C4-2B (cell line): ENCODE measurements at regions not wholly inside any gene's neighbourhood (a gene's known extent, or its start where the extent isn't known, plus 50 kb on each side); places are given as distances from the start of the nearest gene placed in this dataset.

Source experiments
- ZFX ChIP-seq: fragments of 450-650 bp; IDR thresholded peaks from 2 replicates; pipeline ENCODE4 v1.6.1; 2017
- TF ChIP-seq, protein P1 (sequence below): fragments of 450-650 bp; conservative IDR thresholded peaks from 2 replicates; pipeline ENCODE4 v1.5.1; 2017; ENCODE audit warnings: mild to moderate bottlenecking

DNA sequence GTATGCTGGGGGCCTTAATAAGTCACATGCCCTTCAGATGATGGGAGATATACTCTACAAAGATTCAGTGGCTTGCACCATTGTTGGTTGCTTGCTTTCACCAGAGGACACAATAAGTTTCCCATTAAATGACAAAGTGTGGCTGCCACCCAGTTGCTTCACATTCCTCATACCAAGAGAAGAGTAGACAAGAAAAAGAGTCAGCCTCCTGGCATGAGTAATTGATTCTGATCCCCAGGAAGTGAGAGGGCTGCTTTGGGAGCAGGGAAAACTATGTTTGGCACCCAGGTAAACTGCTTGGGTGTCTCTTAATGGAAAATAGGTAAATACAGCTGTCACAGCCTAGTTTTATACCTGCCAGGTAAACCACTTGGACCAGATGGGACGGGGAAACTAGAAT lies 66.7 kb upstream of the IL6 start:
- TF ChIP-seq, protein P1, sequence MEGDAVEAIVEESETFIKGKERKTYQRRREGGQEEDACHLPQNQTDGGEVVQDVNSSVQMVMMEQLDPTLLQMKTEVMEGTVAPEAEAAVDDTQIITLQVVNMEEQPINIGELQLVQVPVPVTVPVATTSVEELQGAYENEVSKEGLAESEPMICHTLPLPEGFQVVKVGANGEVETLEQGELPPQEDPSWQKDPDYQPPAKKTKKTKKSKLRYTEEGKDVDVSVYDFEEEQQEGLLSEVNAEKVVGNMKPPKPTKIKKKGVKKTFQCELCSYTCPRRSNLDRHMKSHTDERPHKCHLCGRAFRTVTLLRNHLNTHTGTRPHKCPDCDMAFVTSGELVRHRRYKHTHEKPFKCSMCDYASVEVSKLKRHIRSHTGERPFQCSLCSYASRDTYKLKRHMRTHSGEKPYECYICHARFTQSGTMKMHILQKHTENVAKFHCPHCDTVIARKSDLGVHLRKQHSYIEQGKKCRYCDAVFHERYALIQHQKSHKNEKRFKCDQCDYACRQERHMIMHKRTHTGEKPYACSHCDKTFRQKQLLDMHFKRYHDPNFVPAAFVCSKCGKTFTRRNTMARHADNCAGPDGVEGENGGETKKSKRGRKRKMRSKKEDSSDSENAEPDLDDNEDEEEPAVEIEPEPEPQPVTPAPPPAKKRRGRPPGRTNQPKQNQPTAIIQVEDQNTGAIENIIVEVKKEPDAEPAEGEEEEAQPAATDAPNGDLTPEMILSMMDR = no peak
- TF ChIP-seq ZFX = no peak
